Stimulated activated CD4-positive, alpha-beta T cell treated with anti-CD3 and anti-CD28 coated beads, TNF-alpha, amount 100 ng/mL, for 4 hours (primary cell): ENCODE measurements at regions not wholly inside any gene's neighbourhood (a gene's known extent, or its start where the extent isn't known, plus 50 kb on each side); places are given as distances from the start of the nearest gene placed in this dataset.

ENCODE experiments used
- DNase-seq, 3 experiments: peaks; one replicate each; pipeline ENCODE4 v3.0.0-alpha.2; 2020; ENCODE audit warnings: low read depth in 3 of 3

- no peak for DNase-seq
Observed at GRCh38 chr1:219277304-219278105, 103.8 kb downstream of the LYPLAL1 start.

- DNase-seq, result no peak
Observed at GRCh38 chr1:219276049-219276738, 102.5 kb downstream of the LYPLAL1 start.

GRCh38 chr1:219273088-219273686, 99.5 kb downstream of the LYPLAL1 start:
- DNase-seq, result no peak

- DNase-seq, result no peak
Observed at GRCh38 chr1:219271818-219272535, 98.3 kb downstream of the LYPLAL1 start.

GRCh38 chr1:219269171-219269570, 95.5 kb downstream of the LYPLAL1 start:
- no peak for DNase-seq

- DNase-seq, result no peak
Observed at GRCh38 chr1:219266524-219266923, 92.8 kb downstream of the LYPLAL1 start.

GRCh38 chr1:219265026-219265515, 91.4 kb downstream of the LYPLAL1 start:
- DNase-seq, result no peak

GRCh38 chr1:219264561-219264960, 90.9 kb downstream of the LYPLAL1 start:
- no peak for DNase-seq
